22Rv1 (cell line): ENCODE measurements at regions not wholly inside any gene's neighbourhood (a gene's known extent, or its start where the extent isn't known, plus 50 kb on each side); places are given as distances from the start of the nearest gene placed in this dataset.

Source experiments
- H3K27ac ChIP-seq: fragments of 450-650 bp; 2 replicates; pipeline ENCODE4 v1.5.1; 2017
- ZFX ChIP-seq: fragments of 450-650 bp; IDR thresholded peaks from 2 replicates; pipeline ENCODE4 v1.6.1; 2017; ENCODE audit warnings: antibody characterized with exemption, borderline replicate concordance
- TF ChIP-seq, protein P1 (sequence below): fragments of 450-650 bp; IDR thresholded peaks from 2 replicates; pipeline ENCODE4 v1.5.1; 2017; ENCODE audit warnings: mild to moderate bottlenecking

GRCh38 chr3:194748225-194748624 lies 62.5 kb downstream of the FAM43A start:
- H3K27ac ChIP-seq, result no peak overlapping the region
- TF ChIP-seq, protein P1, sequence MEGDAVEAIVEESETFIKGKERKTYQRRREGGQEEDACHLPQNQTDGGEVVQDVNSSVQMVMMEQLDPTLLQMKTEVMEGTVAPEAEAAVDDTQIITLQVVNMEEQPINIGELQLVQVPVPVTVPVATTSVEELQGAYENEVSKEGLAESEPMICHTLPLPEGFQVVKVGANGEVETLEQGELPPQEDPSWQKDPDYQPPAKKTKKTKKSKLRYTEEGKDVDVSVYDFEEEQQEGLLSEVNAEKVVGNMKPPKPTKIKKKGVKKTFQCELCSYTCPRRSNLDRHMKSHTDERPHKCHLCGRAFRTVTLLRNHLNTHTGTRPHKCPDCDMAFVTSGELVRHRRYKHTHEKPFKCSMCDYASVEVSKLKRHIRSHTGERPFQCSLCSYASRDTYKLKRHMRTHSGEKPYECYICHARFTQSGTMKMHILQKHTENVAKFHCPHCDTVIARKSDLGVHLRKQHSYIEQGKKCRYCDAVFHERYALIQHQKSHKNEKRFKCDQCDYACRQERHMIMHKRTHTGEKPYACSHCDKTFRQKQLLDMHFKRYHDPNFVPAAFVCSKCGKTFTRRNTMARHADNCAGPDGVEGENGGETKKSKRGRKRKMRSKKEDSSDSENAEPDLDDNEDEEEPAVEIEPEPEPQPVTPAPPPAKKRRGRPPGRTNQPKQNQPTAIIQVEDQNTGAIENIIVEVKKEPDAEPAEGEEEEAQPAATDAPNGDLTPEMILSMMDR, result no peak
- TF ChIP-seq ZFX, result no peak

GRCh38 chr3:194749631-194750490 lies 64.2 kb downstream of the FAM43A start:
- TF ChIP-seq, protein P1, result no peak
- TF ChIP-seq ZFX, result no peak
- no peak overlapping the region for H3K27ac ChIP-seq

DNA sequence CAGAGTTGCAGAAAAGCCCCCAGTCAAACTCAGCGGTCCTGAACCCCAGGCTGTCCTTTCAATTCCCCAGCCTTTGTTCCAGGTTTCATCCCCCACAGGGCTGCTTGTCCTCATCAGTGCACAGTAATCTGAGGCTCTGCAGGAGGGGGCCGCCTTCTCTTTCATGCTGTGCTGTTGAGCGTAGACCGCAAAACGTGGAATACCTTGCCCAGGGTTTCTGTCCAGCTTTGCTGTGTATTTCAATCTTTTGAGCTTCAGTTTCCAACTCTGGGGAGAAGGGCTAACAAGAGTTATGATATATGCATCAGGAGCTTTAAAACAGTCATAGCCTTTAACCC lies 64.8 kb downstream of the FAM43A start:
- TF ChIP-seq, protein P1, result no peak
- no peak for TF ChIP-seq ZFX
- H3K27ac ChIP-seq, result no peak overlapping the region

DNA sequence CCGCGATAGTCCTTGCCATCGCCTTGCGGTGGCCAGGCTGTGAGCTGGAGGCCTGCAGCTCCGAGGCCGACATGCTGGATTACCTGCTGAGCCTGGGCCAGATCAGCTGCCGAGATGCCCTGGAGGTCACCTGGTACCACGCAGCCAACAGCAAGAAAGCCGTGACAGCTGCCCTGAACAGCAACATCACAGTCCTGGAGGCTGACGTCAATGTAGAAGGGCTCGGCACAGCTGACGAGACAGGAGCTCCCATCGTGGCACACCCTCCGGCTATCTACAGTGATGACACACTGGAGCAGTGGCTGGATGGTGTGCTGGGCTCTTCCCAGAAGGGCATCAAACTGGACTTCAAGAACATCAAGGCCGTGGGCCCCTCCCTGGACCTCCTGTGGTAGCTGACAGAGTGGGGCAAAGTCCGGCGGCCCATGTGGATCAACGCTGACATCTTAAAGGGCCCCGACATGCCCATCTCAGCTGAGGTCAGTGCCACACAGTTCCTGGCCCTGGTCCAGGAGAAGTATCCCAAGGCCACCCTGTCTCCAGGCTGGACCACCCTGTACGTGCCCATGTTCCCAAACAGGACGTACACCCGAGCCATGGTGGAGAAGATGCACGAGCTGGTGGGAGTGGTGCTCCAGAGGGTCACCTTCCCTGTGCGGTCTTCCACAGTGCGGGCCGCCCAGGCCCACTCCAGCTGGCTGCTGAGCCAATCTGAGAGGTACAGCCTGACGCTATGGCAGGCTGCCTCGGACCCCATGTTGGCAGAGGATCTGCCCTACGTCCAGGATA lies 70.2 kb downstream of the FAM43A start:
- H3K27ac ChIP-seq, result no peak overlapping the region
- no peak for TF ChIP-seq ZFX
- TF ChIP-seq, protein P1, result no peak

GRCh38 chr3:194756460-194756779 lies 70.7 kb downstream of the FAM43A start:
- no peak overlapping the region for H3K27ac ChIP-seq
- no peak for TF ChIP-seq ZFX
- TF ChIP-seq, protein P1, result no peak

GRCh38 chr3:194756791-194757325 lies 71.2 kb downstream of the FAM43A start:
- no peak overlapping the region for H3K27ac ChIP-seq

More at GRCh38 chr3:194756791-194757325, 71.2 kb downstream of the FAM43A start:
- TF ChIP-seq ZFX, result no peak
- TF ChIP-seq, protein P1, result no peak
